Activated effector memory CD4-positive, alpha-beta T cell treated with anti-CD3 and anti-CD28 coated beads, Interleukin-2, amount 50 U/mL, for 16 hours (primary cell): ENCODE measurements at regions not wholly inside any gene's neighbourhood (a gene's known extent, or its start where the extent isn't known, plus 50 kb on each side); places are given as distances from the start of the nearest gene placed in this dataset.
"Not testable (repeated sequence)": the region's sequence is repeated elsewhere in the genome, so short reads cannot be mapped to it uniquely, and the experiment has no call there.

ENCODE experiments used
- DNase-seq: peaks from one replicate; pipeline ENCODE4 v3.0.0-alpha.2; 2020

- no peak for DNase-seq
Observed at GRCh38 chr3:95319921-95320494, 1257.1 kb downstream of the NSUN3 start.

GRCh38 chr3:95327478-95327877 lies 1264.6 kb downstream of the NSUN3 start:
- no peak for DNase-seq

DNA sequence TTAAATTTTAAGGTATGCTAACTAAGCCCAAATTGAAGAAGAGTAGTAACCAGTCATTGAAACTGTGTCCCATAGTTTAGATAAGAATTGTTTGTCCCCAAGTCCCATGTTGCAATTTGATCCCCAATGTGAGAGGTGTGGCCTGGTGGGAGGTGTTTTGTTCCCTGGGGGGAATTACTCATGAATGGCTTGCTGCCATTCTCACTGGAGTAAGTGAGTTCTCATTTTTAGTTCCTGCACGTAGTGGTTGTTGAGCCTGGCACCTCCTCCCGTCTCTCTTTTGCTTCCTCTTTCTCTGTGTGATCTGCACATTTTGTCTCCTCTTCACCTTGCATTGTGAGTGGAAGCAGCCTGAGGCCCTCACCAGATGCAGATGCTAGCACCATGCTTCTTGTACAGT lies 1271.0 kb downstream of the NSUN3 start:
- DNase-seq, result no peak

GRCh38 chr3:95334461-95334860 lies 1271.6 kb downstream of the NSUN3 start:
- DNase-seq, result no peak

DNA sequence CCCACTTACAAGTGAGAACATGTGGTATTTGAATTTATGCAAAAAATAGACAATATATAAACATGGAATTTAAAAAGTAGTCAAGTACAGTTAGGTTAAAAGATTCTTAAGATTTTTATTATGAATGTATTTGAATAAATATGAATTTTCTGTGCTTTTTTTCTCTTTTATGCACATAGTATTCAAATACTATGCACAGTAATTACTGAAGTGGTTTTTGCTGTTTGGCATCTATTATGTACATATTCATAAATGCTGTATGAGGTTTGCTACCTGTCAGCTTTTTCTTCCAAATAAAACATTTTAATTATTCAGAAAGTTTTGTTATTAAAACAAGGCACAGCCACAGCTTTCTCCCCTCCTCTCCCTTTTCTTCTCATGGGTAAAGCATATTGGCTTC lies 1272.7 kb downstream of the NSUN3 start:
- DNase-seq, result no peak

- DNase-seq, result no peak
Observed at GRCh38 chr3:95338446-95338845, 1275.6 kb downstream of the NSUN3 start.

- no peak for DNase-seq
Observed at GRCh38 chr3:95341314-95341713, 1278.5 kb downstream of the NSUN3 start.

GRCh38 chr3:95343228-95343627 lies 1280.4 kb downstream of the NSUN3 start:
- no peak for DNase-seq

- DNase-seq, result no peak
Observed at GRCh38 chr3:95343767-95344166, 1280.9 kb downstream of the NSUN3 start.

DNA sequence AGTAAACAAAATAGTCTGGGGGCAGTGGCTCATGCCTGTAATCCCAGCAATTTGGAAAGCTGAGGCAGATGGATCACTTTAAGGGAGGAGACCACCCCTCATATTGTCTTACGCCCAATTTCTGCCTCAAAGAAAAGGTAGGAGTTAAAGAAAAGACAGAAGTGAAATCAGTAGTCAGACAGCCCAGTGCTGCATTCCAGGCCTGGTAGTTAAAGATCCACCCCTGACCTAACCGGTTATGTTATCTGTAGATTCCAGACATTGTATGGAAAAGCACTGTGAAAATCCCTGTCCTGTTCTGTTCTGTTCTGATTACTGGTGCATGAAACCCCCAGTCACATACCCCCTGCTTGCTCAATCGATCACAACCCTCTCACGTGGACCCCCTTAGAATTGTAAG lies 1285.1 kb downstream of the NSUN3 start:
- DNase-seq, result not testable (repeated sequence)

- no peak for DNase-seq
Observed at GRCh38 chr3:95348879-95349278, 1286.0 kb downstream of the NSUN3 start.

DNA sequence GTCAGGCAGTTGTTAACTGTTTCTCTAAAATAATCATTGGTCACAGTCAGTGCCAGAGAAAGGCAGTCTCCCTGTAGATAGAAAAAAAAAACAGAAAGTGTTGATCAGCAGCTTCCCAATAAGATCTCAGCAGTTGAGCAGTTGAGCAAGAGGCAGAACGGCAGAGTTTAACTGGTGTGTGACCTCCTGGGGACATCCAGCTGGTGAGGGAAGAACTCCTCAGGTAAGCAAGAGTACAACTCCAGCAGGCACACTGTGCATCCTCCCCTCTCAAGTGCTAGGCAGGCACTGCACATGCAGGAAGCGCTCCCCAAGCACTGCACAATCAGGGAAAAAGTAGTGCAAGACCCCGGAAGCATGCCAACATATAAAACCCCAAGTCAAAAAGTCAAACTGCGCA lies 1287.2 kb downstream of the NSUN3 start:
- no peak for DNase-seq

- no peak for DNase-seq
Observed at GRCh38 chr3:95351158-95351557, 1288.3 kb downstream of the NSUN3 start.

GRCh38 chr3:95352471-95352870 lies 1289.6 kb downstream of the NSUN3 start:
- no peak for DNase-seq

GRCh38 chr3:95354489-95354888 lies 1291.6 kb downstream of the NSUN3 start:
- no peak for DNase-seq

DNA sequence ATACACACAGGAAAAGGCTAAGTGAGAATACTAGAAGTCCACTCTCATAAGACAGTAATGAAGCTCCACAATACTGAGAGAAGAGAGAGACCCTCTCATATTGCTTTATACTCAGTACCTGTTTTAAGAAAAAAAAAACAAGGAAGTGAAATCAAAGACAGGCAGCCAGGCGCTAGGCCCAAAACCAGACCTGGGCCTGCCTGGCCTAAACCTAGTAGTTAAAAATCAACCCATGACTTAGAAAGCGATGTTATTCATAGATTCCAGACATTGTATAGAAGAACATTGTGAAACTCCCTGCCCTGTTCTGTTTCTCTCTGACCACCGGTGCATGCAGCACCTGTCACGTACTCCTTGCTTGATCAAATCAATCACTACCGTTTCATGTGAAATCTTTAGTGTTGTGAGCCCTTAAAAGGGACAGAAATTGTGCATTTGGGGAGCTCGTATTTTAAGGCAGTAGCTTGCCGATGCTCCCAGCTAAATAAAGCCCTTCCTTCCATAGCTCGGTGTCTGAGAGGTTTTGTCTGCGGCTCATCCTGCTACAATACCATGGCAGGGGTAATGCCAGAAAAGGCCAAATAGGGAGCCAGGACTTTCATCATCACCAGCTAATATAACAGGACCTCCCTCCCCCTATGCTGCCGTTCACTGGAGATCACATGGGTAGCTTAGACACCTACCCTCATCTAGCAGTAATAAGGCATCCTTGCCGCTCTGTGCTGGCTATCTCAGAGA lies 1294.1 kb downstream of the NSUN3 start:
- DNase-seq, result no peak

- no peak for DNase-seq
Observed at GRCh38 chr3:95387242-95388021, 1324.6 kb downstream of the NSUN3 start.

- DNase-seq, result no peak
Observed at GRCh38 chr3:95389725-95390313, 1327.0 kb downstream of the NSUN3 start.

GRCh38 chr3:95394286-95394685 lies 1331.4 kb downstream of the NSUN3 start:
- DNase-seq, result no peak

DNA sequence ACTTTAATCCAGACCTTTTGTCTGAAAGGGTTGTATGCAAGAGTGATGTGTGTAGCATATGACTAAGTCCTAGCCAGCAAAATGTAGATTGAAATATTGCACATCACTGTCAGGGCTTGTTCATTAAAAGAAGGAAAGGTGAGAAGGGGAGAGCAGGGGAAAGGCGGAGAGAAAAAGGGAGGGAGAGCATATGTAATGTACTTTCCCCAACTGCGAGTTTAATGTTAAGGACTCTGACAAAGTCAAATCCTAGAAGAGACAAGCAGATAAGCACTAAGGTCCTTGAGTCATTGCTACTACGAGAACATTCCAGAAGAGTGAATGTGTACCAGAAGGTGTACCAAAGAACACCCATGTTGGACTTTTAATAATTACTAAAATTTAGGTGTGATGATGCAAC lies 1336.7 kb downstream of the NSUN3 start:
- DNase-seq, result no peak

GRCh38 chr3:95401693-95402092 lies 1338.8 kb downstream of the NSUN3 start:
- DNase-seq, result no peak

- DNase-seq, result no peak
Observed at GRCh38 chr3:95407709-95408463, 1345.0 kb downstream of the NSUN3 start.

GRCh38 chr3:95408464-95408862 lies 1345.6 kb downstream of the NSUN3 start:
- DNase-seq, result no peak
